H1 (cell line): ENCODE measurements at regions not wholly inside any gene's neighbourhood (a gene's known extent, or its start where the extent isn't known, plus 50 kb on each side); places are given as distances from the start of the nearest gene placed in this dataset.

ENCODE experiments used
- CTCF ChIA-PET: fragments of 300-600 bp; sonication (Branson Sonifier 250); formaldehyde crosslinking; loops from one replicate; lab custom pipeline; 2021; ENCODE audit not compliant: partially characterized antibody; lab: Charles Lee
- POLR2A ChIA-PET: fragments of 300-600 bp; sonication (Branson Sonifier 250); formaldehyde crosslinking; loops from one replicate; lab custom pipeline; 2021; ENCODE audit warnings: inconsistent platforms; ENCODE audit not compliant: partially characterized antibody; lab: Charles Lee
- DNase-seq, 2 experiments: peaks; one replicate each; pipeline versions ENCODE4 v3.0.0 to v3.0.0-alpha.2; 2010 to 2022; ENCODE audit warnings: low spot score in 2 of 2, low read depth in 1 of 2, mixed read lengths in 1 of 2
- FAIRE-seq: peaks from 2 replicates; lab custom pipeline; 2011; peaks lifted over from hg19 to GRCh38; lab: Jason Lieb, UNC
- H2AFZ ChIP-seq: 2 replicates; pipeline ENCODE4 v1.8.1; 2012; ENCODE audit warnings: low read length, inconsistent platforms
- H2AK5ac ChIP-seq: 2 replicates; pipeline ENCODE4 v1.6.1; 2013; ENCODE audit warnings: low read depth, low read length
- H2BK120ac ChIP-seq: replicated peaks from 2 replicates; pipeline ENCODE3; 2013; ENCODE audit warnings: low read depth, low read length, inconsistent platforms
- H2BK12ac ChIP-seq: 2 replicates; pipeline ENCODE4 v1.6.1; 2013; ENCODE audit warnings: low read depth, low read length
- H2BK15ac ChIP-seq: 2 replicates; pipeline ENCODE4 v1.6.1; 2013; ENCODE audit warnings: low read length
- H2BK20ac ChIP-seq: 2 replicates; pipeline ENCODE4 v1.6.1; 2013; ENCODE audit warnings: low read length
- H2BK5ac ChIP-seq: 2 replicates; pipeline ENCODE4 v1.6.1; 2013; ENCODE audit warnings: low read depth, low read length
- H3K14ac ChIP-seq: 2 replicates; pipeline ENCODE4 v1.6.1; 2013; ENCODE audit warnings: inconsistent platforms; ENCODE audit not compliant: insufficient read length
- H3K18ac ChIP-seq: 2 replicates; pipeline ENCODE4 v1.6.1; 2013; ENCODE audit warnings: low read length; ENCODE audit errors: extremely low read depth
- H3K23ac ChIP-seq: 2 replicates; pipeline ENCODE4 v1.6.1; 2013; ENCODE audit warnings: inconsistent platforms; ENCODE audit not compliant: insufficient read length
- H3K23me2 ChIP-seq: 2 replicates; pipeline ENCODE4 v1.6.1; 2013; ENCODE audit warnings: low read depth, low read length
- H3K27ac ChIP-seq: 2 replicates; pipeline ENCODE4 v1.6.1; 2011; ENCODE audit warnings: low read depth, low read length, inconsistent platforms
- H3K27me3 ChIP-seq, 4 experiments: replicated peaks in 1 of 4; 1 replicate in 1 of 4; 2 replicates in 3 of 4; pipeline versions ENCODE4 v1.6.1 to v1.8.1; 2011 to 2013; ENCODE audit warnings: low read length in 3 of 4, mild to moderate bottlenecking in 3 of 4, inconsistent platforms in 2 of 4, mixed read lengths in 2 of 4, moderate library complexity in 1 of 4; ENCODE audit not compliant: control insufficient read depth in 3 of 4, insufficient read depth in 3 of 4; ENCODE audit errors: extremely low read depth in 1 of 4
- H3K36me3 ChIP-seq, 4 experiments: 2 replicates each; pipeline versions ENCODE4 v1.6.1 to v1.8.1; 2011 to 2013; ENCODE audit warnings: mild to moderate bottlenecking in 4 of 4, low read length in 3 of 4, moderate library complexity in 2 of 4, control low read depth in 1 of 4, inconsistent platforms in 1 of 4; ENCODE audit not compliant: insufficient read depth in 4 of 4, control insufficient read depth in 2 of 4
- H3K4ac ChIP-seq: replicated peaks from 2 replicates; pipeline ENCODE3; 2013; ENCODE audit warnings: low read length, low read depth, mixed read lengths, inconsistent platforms; ENCODE audit not compliant: insufficient read length
- H3K4me1 ChIP-seq, 4 experiments: replicated peaks in 1 of 4; 1 replicate in 1 of 4; 2 replicates in 3 of 4; pipeline versions ENCODE4 v1.6.1 to v1.8.1; 2011 to 2013; ENCODE audit warnings: low read length in 3 of 4, inconsistent platforms in 2 of 4, mixed read lengths in 1 of 4; ENCODE audit not compliant: insufficient read depth in 4 of 4, control insufficient read depth in 3 of 4
- H3K4me2 ChIP-seq, 2 experiments: 2 replicates each; pipeline versions ENCODE4 v1.6.1 to v1.8.1; 2011 to 2013; ENCODE audit warnings: low read depth in 2 of 2, low read length in 2 of 2, control low read depth in 1 of 2, inconsistent platforms in 1 of 2, mild to moderate bottlenecking in 1 of 2; ENCODE audit not compliant: insufficient read depth in 1 of 2
- H3K4me3 ChIP-seq, 4 experiments: fragments of 200-600, 300-600 bp in 1 of 4; sonication (generic), shearing (Covaris generic), sonication (Bioruptor Twin) in 1 of 4; 2 replicates each; pipeline versions ENCODE4 v1.5.1 to v1.8.1; 2011 to 2016; ENCODE audit warnings: low read length in 4 of 4, low read depth in 3 of 4, control low read depth in 2 of 4, inconsistent platforms in 2 of 4, mild to moderate bottlenecking in 2 of 4, mixed read lengths in 1 of 4, moderate library complexity in 1 of 4; ENCODE audit not compliant: insufficient read depth in 2 of 4; ENCODE audit errors: extremely low read depth in 1 of 4
- H3K56ac ChIP-seq: replicated peaks from 2 replicates; pipeline ENCODE3; 2013; ENCODE audit warnings: low read depth, mild to moderate bottlenecking, mixed read lengths, low read length, inconsistent platforms; ENCODE audit not compliant: insufficient read length
- H3K79me1 ChIP-seq: 2 replicates; pipeline ENCODE4 v1.6.1; 2013; ENCODE audit warnings: low read depth, low read length, control low read depth
- H3K79me2 ChIP-seq, 2 experiments: 2 replicates each; pipeline versions ENCODE4 v1.6.1 to v1.8.1; 2012 to 2013; ENCODE audit warnings: low read length in 2 of 2, mild to moderate bottlenecking in 2 of 2, inconsistent platforms in 1 of 2; ENCODE audit not compliant: insufficient read depth in 2 of 2, control insufficient read depth in 1 of 2
- H3K9ac ChIP-seq, 4 experiments: replicated peaks in 1 of 4; 1 replicate in 1 of 4; 2 replicates in 3 of 4; pipeline versions ENCODE4 v1.6.1 to v1.8.1; 2011 to 2013; ENCODE audit warnings: low read depth in 3 of 4, low read length in 3 of 4, control low read depth in 2 of 4, mild to moderate bottlenecking in 2 of 4, moderate library complexity in 2 of 4, inconsistent platforms in 1 of 4; ENCODE audit errors: extremely low read depth in 1 of 4
- H3K9me3 ChIP-seq, 2 experiments: 2 replicates each; pipeline versions ENCODE4 v1.6.1 to v1.8.1; 2012 to 2013; ENCODE audit warnings: mild to moderate bottlenecking in 2 of 2, moderate library complexity in 2 of 2, control low read depth in 1 of 2, inconsistent platforms in 1 of 2, low read depth in 1 of 2, low read length in 1 of 2, mixed read lengths in 1 of 2; ENCODE audit not compliant: insufficient read depth in 2 of 2
- H4K20me1 ChIP-seq, 2 experiments: replicated peaks in 1 of 2; 2 replicates each; pipeline versions ENCODE3 to v1.8.1; 2011 to 2013; ENCODE audit warnings: inconsistent platforms in 2 of 2, low read length in 2 of 2, mild to moderate bottlenecking in 1 of 2; ENCODE audit not compliant: insufficient read depth in 2 of 2, control insufficient read depth in 1 of 2
- H4K5ac ChIP-seq: 2 replicates; pipeline ENCODE4 v1.6.1; 2013; ENCODE audit warnings: low read length, low read depth, mixed read lengths, inconsistent platforms; ENCODE audit not compliant: insufficient read length
- H4K8ac ChIP-seq: 2 replicates; pipeline ENCODE4 v1.8.0; 2013; ENCODE audit warnings: mild to moderate bottlenecking, moderate library complexity, low read length, inconsistent platforms; ENCODE audit not compliant: insufficient read depth; ENCODE audit errors: extremely low read depth
- H4K91ac ChIP-seq: replicated peaks from 2 replicates; pipeline ENCODE3; 2013; ENCODE audit warnings: low read length, mixed read lengths, inconsistent platforms; ENCODE audit not compliant: insufficient read length
- KDM5A ChIP-seq: fragments of 200-600 bp; IDR thresholded peaks from 2 replicates; pipeline ENCODE4 v1.7.1; 2012; ENCODE audit warnings: mild to moderate bottlenecking, low read length, inconsistent platforms, mixed read lengths
- NRF1 ChIP-seq: IDR thresholded peaks from 2 replicates; pipeline ENCODE4 v1.6.1; 2011; ENCODE audit warnings: mild to moderate bottlenecking, low read depth, low read length, improper control_type of control experiment
- WGBS, 2 experiments: shearing (Covaris generic) in 1 of 2; methylation state at CpG; one replicate each; pipeline versions ENCODE4 v1.1.6 to v1.1.7; 2013 to 2015; ENCODE audit warnings: low lambda C conversion rate in 2 of 2, mixed read lengths in 2 of 2, inconsistent platforms in 1 of 2, low coverage in 1 of 2, missing lambda C conversion rate in 1 of 2; ENCODE audit not compliant: insufficient replicate concordance in 2 of 2, insufficient coverage in 1 of 2, insufficient read length in 1 of 2; ENCODE audit errors: extremely low coverage in 1 of 2, missing lambda C conversion rate in 1 of 2; 5-methylcytosine and 5-hydroxymethylcytosine counted together

DNA sequence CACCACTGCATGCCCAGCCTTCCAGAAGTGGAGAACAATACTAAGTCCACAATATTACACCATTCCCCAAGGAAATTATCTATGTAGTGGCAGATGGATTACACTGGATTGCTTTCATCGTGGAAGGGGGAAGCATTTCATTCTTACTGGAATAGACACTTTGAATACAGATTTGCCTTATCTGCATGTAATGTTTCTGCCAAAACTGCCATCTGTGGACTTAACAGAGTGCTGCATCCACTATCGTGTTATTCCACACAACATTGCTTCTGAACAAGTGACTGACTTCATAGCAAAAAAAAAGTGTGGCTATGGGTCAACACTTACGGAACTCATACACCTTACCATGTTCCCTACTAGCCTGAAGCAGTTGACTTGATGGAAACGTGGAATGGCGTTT, 536.9 kb downstream of the BRINP1 start:
- Histone ChIP-seq H2BK120ac (no peak overlapping the region), H2BK15ac (no peak overlapping the region), H2BK5ac (no peak overlapping the region), H4K91ac (no peak overlapping the region), H3K4me2 (no peak overlapping the region), H3K4ac (no peak overlapping the region), H3K56ac (no peak overlapping the region), H3K23ac (no peak overlapping the region), H3K4me1 (no peaks in the 10 kb centered on the region), H4K5ac (no peak overlapping the region), H2AFZ (no peak overlapping the region), H3K79me1 (no peaks in the 10 kb centered on the region), H3K14ac (no peak overlapping the region), H3K36me3 (no peaks in the 10 kb centered on the region), H3K9ac (no peak overlapping the region), H4K20me1 (no peaks in the 10 kb centered on the region), H4K8ac (no peak overlapping the region), H2BK12ac (no peak overlapping the region), H3K27ac (no peak overlapping the region), H2AK5ac (no peak overlapping the region), H3K79me2 (no peaks in the 10 kb centered on the region), H3K23me2 (no peaks in the 10 kb centered on the region), H2BK20ac (no peak overlapping the region), H3K4me3 (no peak overlapping the region), H3K9me3 (no peaks in the 10 kb centered on the region), H3K27me3 (no peaks in the 10 kb centered on the region), H3K18ac (no peak overlapping the region)
- DNase-seq (no peak), FAIRE-seq (no peak)
- ChIA-PET POLR2A (no interaction called here), CTCF (no interaction called here)
- no peak for TF ChIP-seq KDM5A
- no peak for TF ChIP-seq NRF1
- 75% methylated on average over 5 of the region's 5 CpGs; no CpG with 5 or more reads in 1 of the 2 experiments for WGBS, 2 experiments
